ENCODE measurements at regions not wholly inside any gene's neighbourhood (a gene's known extent, or its start where the extent isn't known, plus 50 kb on each side); places are given as distances from the start of the nearest gene placed in this dataset.

DNA sequence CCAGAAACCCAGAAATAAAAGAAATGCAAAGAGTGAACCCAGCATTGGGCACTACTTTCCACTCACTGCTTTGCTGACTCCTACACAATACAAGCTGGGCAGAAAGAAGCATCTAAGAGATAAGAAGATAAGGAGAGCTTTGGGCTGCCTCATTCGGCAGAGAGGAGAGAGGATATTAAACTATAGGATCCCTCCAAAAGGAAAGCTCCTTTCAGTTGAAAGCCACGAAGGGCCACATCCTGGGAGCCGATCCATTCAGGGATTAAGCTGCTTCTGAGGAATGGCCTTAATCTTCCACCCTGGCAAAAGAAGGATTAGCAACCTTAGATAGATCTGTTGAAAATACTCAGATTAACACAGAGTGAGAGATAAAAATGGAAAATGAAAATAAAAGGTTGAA lies 274.9 kb upstream of the PPP2R3A start:
- Mint-ChIP-seq H3K4me1 (no peaks in the 10 kb centered on the region), H3K27me3 (ENCODE audit: low read depth in 3 of 3) (no peaks in the 10 kb centered on the region), H3K4me3 (no peak overlapping the region), H3K27ac (no peak overlapping the region), H3K9me3 (peaks cover 2 to 16% (median 6%) of the 10 kb centered on the region in 7 donors), H3K36me3 (no peaks in the 10 kb centered on the region)
- H3K27ac ChIP-seq (ENCODE audit: low read depth in 1 of 2, low read length in 2 of 2) = no peak overlapping the region
- no peak overlapping the region for H3K9ac ChIP-seq (ENCODE audit: insufficient read depth, low read length, poor library complexity, severe bottlenecking)
- no peaks in the 10 kb centered on the region for H3K27me3 ChIP-seq (ENCODE audit: control insufficient read depth in 2 of 2, insufficient read depth in 2 of 2, low read length in 2 of 2)
- H3K4me2 ChIP-seq (replicated peaks; ENCODE audit: extremely low read depth, low read length, poor library complexity, severe bottlenecking) = no peak overlapping the region
- peaks cover 0 to 10% of the 10 kb centered on the region in 2 donors for H3K9me3 ChIP-seq (replicated peaks in 1 of 2; ENCODE audit: control insufficient read depth in 1 of 2, insufficient read depth in 1 of 2, low read length in 2 of 2)
- 90% methylated on average over 2 of the region's 3 CpGs for WGBS (ENCODE audit: insufficient coverage)
- H3K4me3 ChIP-seq (replicated peaks in 1 of 3; ENCODE audit: low read depth in 2 of 3, low read length in 3 of 3) = no peak overlapping the region
- TF ChIP-seq, protein P1, sequence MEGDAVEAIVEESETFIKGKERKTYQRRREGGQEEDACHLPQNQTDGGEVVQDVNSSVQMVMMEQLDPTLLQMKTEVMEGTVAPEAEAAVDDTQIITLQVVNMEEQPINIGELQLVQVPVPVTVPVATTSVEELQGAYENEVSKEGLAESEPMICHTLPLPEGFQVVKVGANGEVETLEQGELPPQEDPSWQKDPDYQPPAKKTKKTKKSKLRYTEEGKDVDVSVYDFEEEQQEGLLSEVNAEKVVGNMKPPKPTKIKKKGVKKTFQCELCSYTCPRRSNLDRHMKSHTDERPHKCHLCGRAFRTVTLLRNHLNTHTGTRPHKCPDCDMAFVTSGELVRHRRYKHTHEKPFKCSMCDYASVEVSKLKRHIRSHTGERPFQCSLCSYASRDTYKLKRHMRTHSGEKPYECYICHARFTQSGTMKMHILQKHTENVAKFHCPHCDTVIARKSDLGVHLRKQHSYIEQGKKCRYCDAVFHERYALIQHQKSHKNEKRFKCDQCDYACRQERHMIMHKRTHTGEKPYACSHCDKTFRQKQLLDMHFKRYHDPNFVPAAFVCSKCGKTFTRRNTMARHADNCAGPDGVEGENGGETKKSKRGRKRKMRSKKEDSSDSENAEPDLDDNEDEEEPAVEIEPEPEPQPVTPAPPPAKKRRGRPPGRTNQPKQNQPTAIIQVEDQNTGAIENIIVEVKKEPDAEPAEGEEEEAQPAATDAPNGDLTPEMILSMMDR (IDR thresholded peaks at IDR 0.05) = no peak
- no peak overlapping the region for H2AFZ ChIP-seq (ENCODE audit: insufficient read depth, low read depth, low read length, poor library complexity, severe bottlenecking)
- no peaks in the 10 kb centered on the region for H3K79me2 ChIP-seq (ENCODE audit: insufficient read depth, low read length)
- H3K4me1 ChIP-seq (ENCODE audit: control insufficient read depth in 1 of 2, insufficient read depth in 2 of 2, low read length in 2 of 2) = no peaks in the 10 kb centered on the region
- intact Hi-C loops (cut with micrococcal nuclease) = no loop called here
- no peak for DNase-seq
- no peaks in the 10 kb centered on the region for H3K36me3 ChIP-seq (replicated peaks in 1 of 2; ENCODE audit: control insufficient read depth in 1 of 2, insufficient read depth in 2 of 2, low read length in 2 of 2)
- no peaks in the 10 kb centered on the region for H4K20me1 ChIP-seq (ENCODE audit: insufficient read depth, low read length)

DNA sequence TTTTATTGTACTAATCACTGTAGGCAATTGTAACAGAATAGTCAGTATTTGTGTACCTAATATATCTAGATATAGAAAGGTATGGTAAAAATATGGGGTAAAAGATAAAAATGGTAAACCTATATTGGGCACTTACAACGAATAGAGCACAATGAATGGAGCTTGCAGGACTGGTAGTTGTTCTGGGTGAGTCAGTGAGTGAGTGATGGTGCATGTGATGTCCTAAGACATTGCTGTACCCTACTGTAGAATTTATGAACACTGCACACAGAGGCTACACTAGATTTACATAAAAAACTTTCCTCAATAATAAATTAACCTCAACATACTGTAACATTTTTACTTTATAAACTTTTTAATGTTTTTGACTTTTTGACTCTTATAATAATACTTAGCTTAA lies 274.3 kb upstream of the PPP2R3A start:
- peaks cover 0 to 8% of the 10 kb centered on the region in 2 donors for H3K9me3 ChIP-seq (replicated peaks in 1 of 2; ENCODE audit: control insufficient read depth in 1 of 2, insufficient read depth in 1 of 2, low read length in 2 of 2)
- no peak overlapping the region for H2AFZ ChIP-seq (ENCODE audit: insufficient read depth, low read depth, low read length, poor library complexity, severe bottlenecking)
- H3K4me2 ChIP-seq (replicated peaks; ENCODE audit: extremely low read depth, low read length, poor library complexity, severe bottlenecking) = no peak overlapping the region
- TF ChIP-seq, protein P1 (IDR thresholded peaks at IDR 0.05) = no peak
- H3K27ac ChIP-seq (ENCODE audit: low read depth in 1 of 2, low read length in 2 of 2) = no peak overlapping the region
- H3K4me3 Mint-ChIP-seq = no peak overlapping the region
- H3K36me3 Mint-ChIP-seq = no peaks in the 10 kb centered on the region
- H3K36me3 ChIP-seq (replicated peaks in 1 of 2; ENCODE audit: control insufficient read depth in 1 of 2, insufficient read depth in 2 of 2, low read length in 2 of 2) = no peaks in the 10 kb centered on the region
- no peaks in the 10 kb centered on the region for H3K79me2 ChIP-seq (ENCODE audit: insufficient read depth, low read length)
- intact Hi-C loops (cut with micrococcal nuclease) = no loop called here
- no peak overlapping the region for H3K27ac Mint-ChIP-seq
- no peaks in the 10 kb centered on the region for H3K27me3 Mint-ChIP-seq (ENCODE audit: low read depth in 3 of 3)
- no peaks in the 10 kb centered on the region for H4K20me1 ChIP-seq (ENCODE audit: insufficient read depth, low read length)
- H3K27me3 ChIP-seq (ENCODE audit: control insufficient read depth in 2 of 2, insufficient read depth in 2 of 2, low read length in 2 of 2) = no peaks in the 10 kb centered on the region
- no peaks in the 10 kb centered on the region for H3K4me1 Mint-ChIP-seq
- peaks cover 2 to 14% (median 6%) of the 10 kb centered on the region in 7 donors for H3K9me3 Mint-ChIP-seq
- no peak overlapping the region for H3K9ac ChIP-seq (ENCODE audit: insufficient read depth, low read length, poor library complexity, severe bottlenecking)
- DNase-seq = no peak
- H3K4me3 ChIP-seq (replicated peaks in 1 of 3; ENCODE audit: low read depth in 2 of 3, low read length in 3 of 3) = no peak overlapping the region
- no peaks in the 10 kb centered on the region for H3K4me1 ChIP-seq (ENCODE audit: control insufficient read depth in 1 of 2, insufficient read depth in 2 of 2, low read length in 2 of 2)
- WGBS (ENCODE audit: insufficient coverage) = 75% methylated on average over 1 of the region's 1 CpG
